KMS-11 (cell line): ENCODE measurements at regions not wholly inside any gene's neighbourhood (a gene's known extent, or its start where the extent isn't known, plus 50 kb on each side); places are given as distances from the start of the nearest gene placed in this dataset.

Experiments used
- H2AFZ ChIP-seq: fragments of 200-600 bp; sonication (generic); 2 replicates; pipeline ENCODE4 v1.6.1; 2016; ENCODE audit warnings: antibody characterized with exemption, mixed run types, low read depth
- H3K27ac ChIP-seq: fragments of 200-600 bp; sonication (generic); 2 replicates; pipeline ENCODE4 v1.6.1; 2016; ENCODE audit warnings: mild to moderate bottlenecking, mixed run types
- H3K27me3 ChIP-seq: fragments of 200-600 bp; sonication (generic); 2 replicates; pipeline ENCODE4 v1.6.1; 2017; ENCODE audit warnings: mild to moderate bottlenecking, low read depth, mixed run types, moderate library complexity; ENCODE audit not compliant: insufficient read depth
- H3K36me3 ChIP-seq: fragments of 200-600 bp; sonication (generic); 2 replicates; pipeline ENCODE4 v1.6.1; 2017; ENCODE audit warnings: mild to moderate bottlenecking, mixed run types; ENCODE audit not compliant: insufficient read depth
- H3K4me1 ChIP-seq: fragments of 200-600 bp; sonication (generic); 2 replicates; pipeline ENCODE4 v1.6.1; 2016; ENCODE audit warnings: mild to moderate bottlenecking, low read depth, mixed run types; ENCODE audit not compliant: poor library complexity, severe bottlenecking
- H3K4me2 ChIP-seq: fragments of 200-600 bp; sonication (generic); 2 replicates; pipeline ENCODE4 v1.7.0; 2016; ENCODE audit warnings: mild to moderate bottlenecking, mixed run types
- H3K4me3 ChIP-seq: fragments of 200-600 bp; sonication (generic); IDR thresholded peaks from 2 replicates; pipeline ENCODE4 v1.6.1; 2017; ENCODE audit warnings: low read depth, low read length, mixed read lengths; ENCODE audit not compliant: insufficient read depth
- H3K79me2 ChIP-seq: fragments of 200-600 bp; sonication (generic); 2 replicates; pipeline ENCODE4 v1.6.1; 2016; ENCODE audit warnings: low read depth, mixed run types; ENCODE audit not compliant: insufficient read depth
- H3K9ac ChIP-seq: fragments of 200-600 bp; sonication (generic); 2 replicates; pipeline ENCODE4 v1.6.1; 2016; ENCODE audit warnings: mild to moderate bottlenecking, mixed run types
- H4K20me1 ChIP-seq: fragments of 200-600 bp; sonication (generic); 2 replicates; pipeline ENCODE4 v1.6.1; 2016; ENCODE audit warnings: mild to moderate bottlenecking, mixed run types; ENCODE audit not compliant: insufficient read depth
- CTCF ChIP-seq: fragments of 200-600 bp; sonication (generic); conservative IDR thresholded peaks from 2 replicates; pipeline ENCODE4 v1.6.1; 2017; ENCODE audit warnings: low read depth, mild to moderate bottlenecking, antibody characterized with exemption, low read length, moderate library complexity, mixed read lengths

- Histone ChIP-seq H3K79me2 (no peaks in the 10 kb centered on the region), H3K4me2 (no peak overlapping the region), H3K4me1 (no peaks in the 10 kb centered on the region), H3K36me3 (no peaks in the 10 kb centered on the region), H4K20me1 (no peaks in the 10 kb centered on the region), H3K27me3 (no peaks in the 10 kb centered on the region), H3K4me3 (no peak overlapping the region), H3K27ac (no peak overlapping the region), H2AFZ (no peak overlapping the region), H3K9ac (no peak overlapping the region)
- no peak for TF ChIP-seq CTCF
Measured at GRCh38 chr16:58948244-58948643, 214.1 kb upstream of the GOT2 start.

GRCh38 chr16:58940609-58941008 lies 206.5 kb upstream of the GOT2 start:
- H3K4me3 ChIP-seq = no peak overlapping the region
- TF ChIP-seq CTCF = no peak
- H3K4me1 ChIP-seq = no peaks in the 10 kb centered on the region
- no peaks in the 10 kb centered on the region for H3K36me3 ChIP-seq
- H3K79me2 ChIP-seq = no peaks in the 10 kb centered on the region
- no peaks in the 10 kb centered on the region for H4K20me1 ChIP-seq
- no peak overlapping the region for H3K9ac ChIP-seq
- H3K27me3 ChIP-seq = no peaks in the 10 kb centered on the region
- no peak overlapping the region for H3K4me2 ChIP-seq
- H3K27ac ChIP-seq = no peak overlapping the region
- no peak overlapping the region for H2AFZ ChIP-seq

GRCh38 chr16:58938811-58939210 lies 204.7 kb upstream of the GOT2 start:
- H3K27me3 ChIP-seq = no peaks in the 10 kb centered on the region
- TF ChIP-seq CTCF = no peak
- H3K4me2 ChIP-seq = no peak overlapping the region
- H3K4me1 ChIP-seq = no peaks in the 10 kb centered on the region
- no peak overlapping the region for H3K9ac ChIP-seq
- H3K4me3 ChIP-seq = no peak overlapping the region
- no peak overlapping the region for H2AFZ ChIP-seq
- H3K79me2 ChIP-seq = no peaks in the 10 kb centered on the region
- no peaks in the 10 kb centered on the region for H3K36me3 ChIP-seq
- no peaks in the 10 kb centered on the region for H4K20me1 ChIP-seq
- H3K27ac ChIP-seq = no peak overlapping the region

GRCh38 chr16:58937661-58938060 lies 203.5 kb upstream of the GOT2 start:
- no peak overlapping the region for H2AFZ ChIP-seq

More at GRCh38 chr16:58937661-58938060, 203.5 kb upstream of the GOT2 start:
- Histone ChIP-seq H3K4me3 (no peak overlapping the region), H3K4me2 (no peak overlapping the region), H3K27ac (no peak overlapping the region), H3K9ac (no peak overlapping the region), H4K20me1 (no peaks in the 10 kb centered on the region), H3K36me3 (no peaks in the 10 kb centered on the region), H3K79me2 (no peaks in the 10 kb centered on the region), H3K27me3 (no peaks in the 10 kb centered on the region), H3K4me1 (no peaks in the 10 kb centered on the region)
- no peak for TF ChIP-seq CTCF
